SJSA1 (cell line): ENCODE measurements at regions not wholly inside any gene's neighbourhood (a gene's known extent, or its start where the extent isn't known, plus 50 kb on each side); places are given as distances from the start of the nearest gene placed in this dataset.

Experiments
- DNase-seq, 2 experiments: peaks; one replicate each; pipeline ENCODE4 v3.0.0-alpha.2; 2015 to 2020; ENCODE audit warnings: low spot score in 2 of 2, low read depth in 1 of 2
- H3K27ac ChIP-seq: fragments of 250-450 bp; sonication (Bioruptor Pico); 2 replicates; pipeline ENCODE4 v1.5.1; 2020; ENCODE audit warnings: mild to moderate bottlenecking, moderate library complexity
- H3K27me3 ChIP-seq: fragments of 250-450 bp; sonication (Bioruptor Pico); replicated peaks from 2 replicates; pipeline ENCODE4 v1.5.1; 2020; ENCODE audit warnings: mild to moderate bottlenecking, moderate library complexity
- H3K36me3 ChIP-seq: fragments of 250-450 bp; sonication (Bioruptor Pico); 2 replicates; pipeline ENCODE4 v1.5.1; 2020; ENCODE audit warnings: mild to moderate bottlenecking
- H3K4me1 ChIP-seq: fragments of 250-450 bp; sonication (Bioruptor Pico); replicated peaks from 2 replicates; pipeline ENCODE4 v1.6.1; 2021; ENCODE audit warnings: mild to moderate bottlenecking
- H3K4me3 ChIP-seq: fragments of 250-450 bp; sonication (Bioruptor Pico); 2 replicates; pipeline ENCODE4 v1.5.1; 2020; ENCODE audit warnings: mild to moderate bottlenecking
- H3K9me3 ChIP-seq: fragments of 250-450 bp; sonication (Bioruptor Pico); replicated peaks from 2 replicates; pipeline ENCODE4 v1.5.1; 2020; ENCODE audit warnings: mild to moderate bottlenecking

GRCh38 chr15:98554272-98555172 lies 93.8 kb upstream of the IGF1R start:
- H3K4me3 ChIP-seq, result no peak overlapping the region
- H3K4me1 ChIP-seq, result no peaks in the 10 kb centered on the region
- H3K27me3 ChIP-seq, result 0 out of 2 replicates have a peak, but pooled peaks cover 3% of the 10 kb centered on the region
- no peaks in the 10 kb centered on the region for H3K36me3 ChIP-seq
- no peak for DNase-seq
- no peaks in the 10 kb centered on the region for H3K9me3 ChIP-seq
- H3K27ac ChIP-seq, result no peak overlapping the region

- no peaks in the 10 kb centered on the region; the same call in 1 of the 2 replicates for H3K9me3 ChIP-seq
- 0 out of 2 replicates have a peak, but pooled peaks cover 3% of the 10 kb centered on the region for H3K27me3 ChIP-seq
- no peak overlapping the region for H3K4me3 ChIP-seq
- no peaks in the 10 kb centered on the region for H3K36me3 ChIP-seq
- no peaks in the 10 kb centered on the region for H3K4me1 ChIP-seq
- H3K27ac ChIP-seq, result no peak overlapping the region
- no peak for DNase-seq
These were observed 93.2 kb upstream of the IGF1R start for GRCh38 chr15:98555173-98555515.

GRCh38 chr15:98556321-98556720 lies 92.0 kb upstream of the IGF1R start:
- no peaks in the 10 kb centered on the region for H3K4me1 ChIP-seq
- H3K9me3 ChIP-seq, result no peaks in the 10 kb centered on the region; the same call in 1 of the 2 replicates
- DNase-seq, result no peak
- 0 out of 2 replicates have a peak, but pooled peaks cover 3% of the 10 kb centered on the region for H3K27me3 ChIP-seq
- H3K27ac ChIP-seq, result no peak overlapping the region
- H3K4me3 ChIP-seq, result no peak overlapping the region
- no peaks in the 10 kb centered on the region for H3K36me3 ChIP-seq

GRCh38 chr15:98560338-98560737 lies 88.0 kb upstream of the IGF1R start:
- no peaks in the 10 kb centered on the region for H3K36me3 ChIP-seq
- H3K4me3 ChIP-seq, result no peak overlapping the region
- 0 out of 2 replicates have a peak, but pooled peaks cover 3% of the 10 kb centered on the region for H3K27me3 ChIP-seq
- H3K27ac ChIP-seq, result no peak overlapping the region
- DNase-seq, result no peak
- H3K9me3 ChIP-seq, result no peaks in the 10 kb centered on the region; the same call in 1 of the 2 replicates
- no peaks in the 10 kb centered on the region for H3K4me1 ChIP-seq

GRCh38 chr15:98561169-98561941 lies 87.0 kb upstream of the IGF1R start:
- no peaks in the 10 kb centered on the region for H3K36me3 ChIP-seq
- H3K4me1 ChIP-seq, result no peaks in the 10 kb centered on the region
- H3K27me3 ChIP-seq, result 0 out of 2 replicates have a peak, but pooled peaks cover under 1% of the 10 kb centered on the region
- no peaks in the 10 kb centered on the region; the same call in 1 of the 2 replicates for H3K9me3 ChIP-seq
- no peak for DNase-seq
- H3K4me3 ChIP-seq, result no peak overlapping the region
- no peak overlapping the region for H3K27ac ChIP-seq

GRCh38 chr15:98562331-98562937 lies 85.9 kb upstream of the IGF1R start:
- no peak overlapping the region for H3K4me3 ChIP-seq
- no peaks in the 10 kb centered on the region; the same call in 1 of the 2 replicates for H3K9me3 ChIP-seq
- H3K27ac ChIP-seq, result no peak overlapping the region
- DNase-seq, result no peak
- H3K27me3 ChIP-seq, result no peaks in the 10 kb centered on the region
- H3K36me3 ChIP-seq, result no peaks in the 10 kb centered on the region
- H3K4me1 ChIP-seq, result peaks cover 2% of the 10 kb centered on the region

- H3K4me1 ChIP-seq, result peaks cover 17% of the 10 kb centered on the region
- DNase-seq, result no peak
- H3K4me3 ChIP-seq, result no peak overlapping the region
- H3K27ac ChIP-seq, result no peak overlapping the region
- no peaks in the 10 kb centered on the region for H3K27me3 ChIP-seq
- no peaks in the 10 kb centered on the region for H3K36me3 ChIP-seq
- H3K9me3 ChIP-seq, result no peaks in the 10 kb centered on the region
These were observed 82.8 kb upstream of the IGF1R start for GRCh38 chr15:98565566-98565965.

- Histone ChIP-seq H3K36me3 (no peaks in the 10 kb centered on the region), H3K9me3 (no peaks in the 10 kb centered on the region), H3K4me3 (no peak overlapping the region), H3K27ac (no peak overlapping the region), H3K27me3 (peaks cover 5% of the 10 kb centered on the region), H3K4me1 (peaks cover 17% of the 10 kb centered on the region)
- peak; percentile 50 to 74 for DNase-seq
These were observed 80.4 kb upstream of the IGF1R start for GRCh38 chr15:98567951-98568350.

- Histone ChIP-seq H3K36me3 (no peaks in the 10 kb centered on the region), H3K27me3 (peaks cover 5% of the 10 kb centered on the region), H3K27ac (no peak overlapping the region), H3K4me3 (no peak overlapping the region), H3K9me3 (no peaks in the 10 kb centered on the region), H3K4me1 (peaks cover 17% of the 10 kb centered on the region)
- DNase-seq, result peak in 1 of 2 experiments; percentile 12
These were observed 79.8 kb upstream of the IGF1R start for GRCh38 chr15:98568382-98569017.

GRCh38 chr15:98570119-98570518 lies 78.2 kb upstream of the IGF1R start:
- Histone ChIP-seq H3K9me3 (no peaks in the 10 kb centered on the region), H3K4me1 (peaks cover 17% of the 10 kb centered on the region), H3K27ac (no peak overlapping the region), H3K4me3 (no peak overlapping the region), H3K27me3 (peaks cover 10% of the 10 kb centered on the region), H3K36me3 (no peaks in the 10 kb centered on the region)
- no peak for DNase-seq

GRCh38 chr15:98580572-98580971 lies 67.8 kb upstream of the IGF1R start:
- H3K36me3 ChIP-seq, result no peaks in the 10 kb centered on the region
- peaks cover 50% of the 10 kb centered on the region for H3K27me3 ChIP-seq
- H3K27ac ChIP-seq, result no peak overlapping the region
- peak in 1 of 2 experiments; percentile 27 for DNase-seq
- peaks cover 6% of the 10 kb centered on the region; the same call in 1 of the 2 replicates for H3K9me3 ChIP-seq
- H3K4me3 ChIP-seq, result no peak overlapping the region
- H3K4me1 ChIP-seq, result no peaks in the 10 kb centered on the region

GRCh38 chr15:98581715-98582114 lies 66.6 kb upstream of the IGF1R start:
- Histone ChIP-seq H3K4me1 (no peaks in the 10 kb centered on the region), H3K27me3 (peaks cover 60% of the 10 kb centered on the region), H3K27ac (no peak overlapping the region), H3K36me3 (no peaks in the 10 kb centered on the region), H3K9me3 (peaks cover 6% of the 10 kb centered on the region; the same call in 1 of the 2 replicates), H3K4me3 (no peak overlapping the region)
- no peak for DNase-seq

GRCh38 chr15:98582900-98583554 lies 65.3 kb upstream of the IGF1R start:
- DNase-seq, result peak; percentile 12 to 46
- no peak overlapping the region for H3K27ac ChIP-seq
- H3K4me3 ChIP-seq, result no peak overlapping the region
- H3K4me1 ChIP-seq, result no peaks in the 10 kb centered on the region
- peaks cover 6% of the 10 kb centered on the region; the same call in 1 of the 2 replicates for H3K9me3 ChIP-seq
- no peaks in the 10 kb centered on the region for H3K36me3 ChIP-seq
- H3K27me3 ChIP-seq, result peaks cover 62% of the 10 kb centered on the region
